HepG2 (cell line): ENCODE measurements at regions not wholly inside any gene's neighbourhood (a gene's known extent, or its start where the extent isn't known, plus 50 kb on each side); places are given as distances from the start of the nearest gene placed in this dataset.

ENCODE experiments used
- ATAC-seq: fragments of 200-7000 bp; cut with Tn5 transposase; 3 replicates; pipeline ENCODE4 v1.9.1; 2020; ENCODE audit warnings: mild to moderate bottlenecking, moderate library complexity
- BruUV-seq: library from RNA; stranded (reverse); fragments of 400-500 nt; replicated peaks from 2 replicates; lab custom pipeline; 2021; lab: Mats Ljungman, UMichigan
- CTCF ChIA-PET: fragments of 300-600 bp; formaldehyde crosslinking; extraction: SDS; loops from one replicate; lab custom pipeline; 2021; ENCODE audit warnings: low total read pairs, inconsistent platforms, low intra/inter-chr PET ratio; lab: Yijun Ruan, JAX
- POLR2A ChIA-PET: fragments of 350-600 bp; sonication (Branson Sonifier 250); formaldehyde crosslinking; loops from one replicate; lab custom pipeline; 2020; ENCODE audit warnings: antibody characterized with exemption, inconsistent platforms; lab: Yijun Ruan, JAX
- DNase-seq: peaks from one replicate; pipeline ENCODE4 v3.0.0-alpha.2; 2015; ENCODE audit warnings: low spot score
- FAIRE-seq: peaks from 3 replicates; lab custom pipeline; 2011; peaks lifted over from hg19 to GRCh38; lab: Jason Lieb, UNC
- H2AFZ ChIP-seq: one replicate; pipeline ENCODE4 v1.6.1; 2011; ENCODE audit warnings: low read length, inconsistent platforms
- H3K27ac ChIP-seq: fragments of 300-600 bp; 3 replicates; pipeline ENCODE4 v1.8.0; 2011; ENCODE audit warnings: mixed run types, mild to moderate bottlenecking, mixed read lengths, low read length, inconsistent platforms; ENCODE audit not compliant: insufficient read depth; ENCODE audit errors: extremely low read length
- H3K27me3 ChIP-seq, 2 experiments: fragments of 200-600 bp in 1 of 2; 2 replicates in 1 of 2; 3 replicates in 1 of 2; pipeline versions ENCODE4 v1.6.0 to v1.8.0; 2011; ENCODE audit warnings: low read length in 2 of 2, mild to moderate bottlenecking in 2 of 2, moderate library complexity in 2 of 2, inconsistent platforms in 1 of 2; ENCODE audit not compliant: insufficient read depth in 2 of 2, control insufficient read depth in 1 of 2
- H3K36me3 ChIP-seq, 2 experiments: fragments of 200-600 bp in 1 of 2; replicated peaks in 1 of 2; 2 replicates in 1 of 2; 3 replicates in 1 of 2; pipeline versions ENCODE4 v1.5.1 to v1.8.0; 2011; ENCODE audit warnings: low read length in 2 of 2, inconsistent platforms in 1 of 2; ENCODE audit not compliant: insufficient read depth in 2 of 2, control insufficient read depth in 1 of 2
- H3K4me1 ChIP-seq: 2 replicates; pipeline ENCODE4 v1.5.1; 2012; ENCODE audit warnings: low read length, inconsistent platforms; ENCODE audit not compliant: insufficient read depth
- H3K4me2 ChIP-seq: 2 replicates; pipeline ENCODE4 v1.6.0; 2011; ENCODE audit warnings: low read depth, low read length, inconsistent platforms
- H3K4me3 ChIP-seq, 3 experiments: fragments of 200-600 bp in 1 of 3; sonication (generic), shearing (Covaris generic) in 1 of 3; replicated peaks in 1 of 3; 2 replicates each; pipeline ENCODE4 v1.5.1; 2011 to 2016; ENCODE audit warnings: low read length in 3 of 3, inconsistent platforms in 2 of 3, low read depth in 2 of 3, mild to moderate bottlenecking in 2 of 3, control low read depth in 1 of 3, mixed read lengths in 1 of 3; ENCODE audit not compliant: insufficient read depth in 1 of 3
- H3K79me2 ChIP-seq: one replicate; pipeline ENCODE4 v1.6.1; 2011; ENCODE audit warnings: low read length, inconsistent platforms; ENCODE audit not compliant: insufficient read depth
- H3K9ac ChIP-seq: 2 replicates; pipeline ENCODE4 v1.6.0; 2011; ENCODE audit warnings: mild to moderate bottlenecking, low read depth, low read length, inconsistent platforms; ENCODE audit not compliant: insufficient read depth
- H3K9me3 ChIP-seq: 2 replicates; pipeline ENCODE4 v1.5.1; 2012; ENCODE audit warnings: mild to moderate bottlenecking, low read length
- H4K20me1 ChIP-seq: 2 replicates; pipeline ENCODE4 v1.6.0; 2011; ENCODE audit warnings: inconsistent platforms, mild to moderate bottlenecking, low read length, moderate library complexity; ENCODE audit not compliant: insufficient read depth
- ARID2 ChIP-seq: sonication (generic); formaldehyde crosslinking; IDR thresholded peaks from 2 replicates; pipeline ENCODE4 v1.8.1; 2022; ENCODE audit warnings: mild to moderate bottlenecking, missing genetic modification reagents, borderline replicate concordance
- HES4 ChIP-seq: sonication (generic); formaldehyde crosslinking; IDR thresholded peaks from 2 replicates; pipeline ENCODE4 v1.9.0; 2021; ENCODE audit warnings: mild to moderate bottlenecking, missing genetic modification reagents, borderline replicate concordance
- KLF6 ChIP-seq: IDR thresholded peaks from 2 replicates; pipeline ENCODE4 v1.8.0; 2016; ENCODE audit warnings: missing biosample characterization, missing genetic modification reagents
- MAFF ChIP-seq: IDR thresholded peaks from 2 replicates; pipeline ENCODE4 v1.6.1; 2011; ENCODE audit warnings: low read depth, low read length, improper control_type of control experiment
- MAFK ChIP-seq, 2 experiments: IDR thresholded peaks in 1 of 2; conservative IDR thresholded peaks in 1 of 2; 2 replicates each; pipeline ENCODE4 v1.6.1; 2011; ENCODE audit warnings: improper control_type of control experiment in 2 of 2, low read length in 2 of 2
- MIER2 ChIP-seq: IDR thresholded peaks from 2 replicates; pipeline ENCODE4 v1.6.1; 2016; ENCODE audit warnings: missing biosample characterization, missing genetic modification reagents
- REST ChIP-seq, 2 experiments: IDR thresholded peaks; 2 replicates each; pipeline ENCODE4 v1.6.1; 2011 to 2012; ENCODE audit warnings: low read length in 2 of 2, borderline replicate concordance in 1 of 2, low read depth in 1 of 2, mild to moderate bottlenecking in 1 of 2, moderate library complexity in 1 of 2
- TBX2 ChIP-seq: sonication (generic); formaldehyde crosslinking; IDR thresholded peaks from 2 replicates; pipeline ENCODE4 v1.5.0; 2020; ENCODE audit warnings: missing genetic modification reagents, mild to moderate bottlenecking, borderline replicate concordance
- ZNF691 ChIP-seq: sonication (generic); formaldehyde crosslinking; IDR thresholded peaks from 2 replicates; pipeline ENCODE4 v1.4.0; 2020; ENCODE audit warnings: missing genetic modification reagents, low read depth, mild to moderate bottlenecking, borderline replicate concordance
- ZNF777 ChIP-seq: sonication (generic); formaldehyde crosslinking; IDR thresholded peaks from 2 replicates; pipeline ENCODE4 v1.4.0; 2020; ENCODE audit warnings: missing genetic modification reagents
- ZSCAN20 ChIP-seq: sonication (generic); formaldehyde crosslinking; IDR thresholded peaks from 2 replicates; pipeline ENCODE4 v1.4.0; 2020; ENCODE audit warnings: missing genetic modification reagents, mild to moderate bottlenecking, borderline replicate concordance
- WGBS: methylation state at CpG from one replicate; pipeline ENCODE4 v1.1.6; 2017; ENCODE audit warnings: low lambda C conversion rate; 5-methylcytosine and 5-hydroxymethylcytosine counted together
- in situ Hi-C: cut with HindIII; loops from 2 replicates; pipeline ENCODE4 v1.10.0; 2017; ENCODE audit warnings: low pct_unique_long_range_greater_than_20kb; ENCODE audit not compliant: extremely low pct_ligation_motif_present
- intact Hi-C: fragments of 100-400 bp; cut with micrococcal nuclease; formaldehyde crosslinking; loops from one replicate; pipeline ENCODE4 v1.10.0; 2022; ENCODE audit not compliant: unreplicated experiment

- Histone ChIP-seq H2AFZ (no peak overlapping the region), H4K20me1 (no peaks in the 10 kb centered on the region), H3K4me1 (no peaks in the 10 kb centered on the region), H3K36me3 (no peaks in the 10 kb centered on the region), H3K9me3 (no peaks in the 10 kb centered on the region), H3K27me3 (no peaks in the 10 kb centered on the region), H3K79me2 (no peaks in the 10 kb centered on the region), H3K4me2 (no peak overlapping the region), H3K9ac (no peak overlapping the region), H3K27ac (no peak overlapping the region)
- no peak for ATAC-seq
- ChIA-PET CTCF (no interaction called here), POLR2A (no interaction called here)
- 0% methylated on average over 1 of the region's 1 CpG for WGBS
- no TSS peak for BruUV-seq
- TF ChIP-seq MIER2 (CRISPR knock-in tag) (peak; percentile 87), ZNF777 (CRISPR knock-in tag) (no peak), REST (IDR thresholded peaks at IDR 0.05; ENCODE audit: borderline replicate concordance in 1 of 2, low read depth in 1 of 2, low read length in 2 of 2) (peak; percentile 26 to 89)
- TF ChIP-seq, all 625 proteins: peak for 2
- in situ Hi-C loops, result no loop called here
- intact Hi-C loops, result no loop called here
- no peak for DNase-seq
- FAIRE-seq, result no peak
- H3K4me3 ChIP-seq, result no peak overlapping the region
Measured at GRCh38 chr10:111233439-111233838, 156.6 kb downstream of the ADRA2A start.

- H3K4me1 ChIP-seq, result no peaks in the 10 kb centered on the region
- H3K27me3 ChIP-seq, result no peaks in the 10 kb centered on the region
- 2% methylated on average over 5 of the region's 5 CpGs for WGBS
- H4K20me1 ChIP-seq, result no peaks in the 10 kb centered on the region
- DNase-seq, result no peak
- in situ Hi-C loops, result no loop called here
- CTCF ChIA-PET, result no interaction called here
- no peak for FAIRE-seq
- H3K9me3 ChIP-seq, result no peaks in the 10 kb centered on the region
- POLR2A ChIA-PET, result no interaction called here
- H3K27ac ChIP-seq, result no peak overlapping the region
- BruUV-seq, result no TSS peak
- no peaks in the 10 kb centered on the region for H3K36me3 ChIP-seq
- intact Hi-C loops, result no loop called here
- H3K79me2 ChIP-seq, result no peaks in the 10 kb centered on the region
- no peak overlapping the region for H3K4me3 ChIP-seq
- H3K9ac ChIP-seq, result no peak overlapping the region
- no peak overlapping the region for H3K4me2 ChIP-seq
- no peak overlapping the region for H2AFZ ChIP-seq
- TF ChIP-seq ZSCAN20 (CRISPR knock-in tag), result no peak
- no peak for TF ChIP-seq KLF6 (CRISPR knock-in tag)
- no peak for TF ChIP-seq HES4 (CRISPR knock-in tag)
- peak; percentile 51 to 85; a peak in 3 of 4 replicates for TF ChIP-seq MAFK (conservative IDR thresholded peaks at IDR 0.05 in 1 of 2, IDR thresholded peaks at IDR 0.05 in 1 of 2; ENCODE audit: low read length in 2 of 2)
- TF ChIP-seq ZNF691 (CRISPR knock-in tag), result no peak
- TF ChIP-seq ARID2, result no peak
- peak; percentile 64 for TF ChIP-seq MAFF
- no peak for TF ChIP-seq TBX2 (CRISPR knock-in tag)
- ATAC-seq, result no peak
Measured at GRCh38 chr10:111234234-111234913, 157.5 kb downstream of the ADRA2A start.
